HepG2 (cell line): ENCODE measurements at regions not wholly inside any gene's neighbourhood (a gene's known extent, or its start where the extent isn't known, plus 50 kb on each side); places are given as distances from the start of the nearest gene placed in this dataset.

ENCODE experiments used
- ATAC-seq: fragments of 200-7000 bp; cut with Tn5 transposase; 3 replicates; pipeline ENCODE4 v1.9.1; 2020; ENCODE audit warnings: mild to moderate bottlenecking, moderate library complexity
- BruUV-seq: library from RNA; stranded (reverse); fragments of 400-500 nt; replicated peaks from 2 replicates; lab custom pipeline; 2021; lab: Mats Ljungman, UMichigan
- CTCF ChIA-PET: fragments of 300-600 bp; formaldehyde crosslinking; extraction: SDS; loops from one replicate; lab custom pipeline; 2021; ENCODE audit warnings: low total read pairs, inconsistent platforms, low intra/inter-chr PET ratio; lab: Yijun Ruan, JAX
- POLR2A ChIA-PET: fragments of 350-600 bp; sonication (Branson Sonifier 250); formaldehyde crosslinking; loops from one replicate; lab custom pipeline; 2020; ENCODE audit warnings: antibody characterized with exemption, inconsistent platforms; lab: Yijun Ruan, JAX
- DNase-seq: peaks from one replicate; pipeline ENCODE4 v3.0.0-alpha.2; 2015; ENCODE audit warnings: low spot score
- FAIRE-seq: peaks from 3 replicates; lab custom pipeline; 2011; peaks lifted over from hg19 to GRCh38; lab: Jason Lieb, UNC
- H2AFZ ChIP-seq: one replicate; pipeline ENCODE4 v1.6.1; 2011; ENCODE audit warnings: low read length, inconsistent platforms
- H3K27ac ChIP-seq: fragments of 300-600 bp; 3 replicates; pipeline ENCODE4 v1.8.0; 2011; ENCODE audit warnings: mixed run types, mild to moderate bottlenecking, mixed read lengths, low read length, inconsistent platforms; ENCODE audit not compliant: insufficient read depth; ENCODE audit errors: extremely low read length
- H3K27me3 ChIP-seq, 2 experiments: fragments of 200-600 bp in 1 of 2; 2 replicates in 1 of 2; 3 replicates in 1 of 2; pipeline versions ENCODE4 v1.6.0 to v1.8.0; 2011; ENCODE audit warnings: low read length in 2 of 2, mild to moderate bottlenecking in 2 of 2, moderate library complexity in 2 of 2, inconsistent platforms in 1 of 2; ENCODE audit not compliant: insufficient read depth in 2 of 2, control insufficient read depth in 1 of 2
- H3K36me3 ChIP-seq, 2 experiments: fragments of 200-600 bp in 1 of 2; replicated peaks in 1 of 2; 2 replicates in 1 of 2; 3 replicates in 1 of 2; pipeline versions ENCODE4 v1.5.1 to v1.8.0; 2011; ENCODE audit warnings: low read length in 2 of 2, inconsistent platforms in 1 of 2; ENCODE audit not compliant: insufficient read depth in 2 of 2, control insufficient read depth in 1 of 2
- H3K4me1 ChIP-seq: 2 replicates; pipeline ENCODE4 v1.5.1; 2012; ENCODE audit warnings: low read length, inconsistent platforms; ENCODE audit not compliant: insufficient read depth
- H3K4me2 ChIP-seq: 2 replicates; pipeline ENCODE4 v1.6.0; 2011; ENCODE audit warnings: low read depth, low read length, inconsistent platforms
- H3K4me3 ChIP-seq, 3 experiments: fragments of 200-600 bp in 1 of 3; sonication (generic), shearing (Covaris generic) in 1 of 3; replicated peaks in 1 of 3; 2 replicates each; pipeline ENCODE4 v1.5.1; 2011 to 2016; ENCODE audit warnings: low read length in 3 of 3, inconsistent platforms in 2 of 3, low read depth in 2 of 3, mild to moderate bottlenecking in 2 of 3, control low read depth in 1 of 3, mixed read lengths in 1 of 3; ENCODE audit not compliant: insufficient read depth in 1 of 3
- H3K79me2 ChIP-seq: one replicate; pipeline ENCODE4 v1.6.1; 2011; ENCODE audit warnings: low read length, inconsistent platforms; ENCODE audit not compliant: insufficient read depth
- H3K9ac ChIP-seq: 2 replicates; pipeline ENCODE4 v1.6.0; 2011; ENCODE audit warnings: mild to moderate bottlenecking, low read depth, low read length, inconsistent platforms; ENCODE audit not compliant: insufficient read depth
- H3K9me3 ChIP-seq: 2 replicates; pipeline ENCODE4 v1.5.1; 2012; ENCODE audit warnings: mild to moderate bottlenecking, low read length
- H4K20me1 ChIP-seq: 2 replicates; pipeline ENCODE4 v1.6.0; 2011; ENCODE audit warnings: inconsistent platforms, mild to moderate bottlenecking, low read length, moderate library complexity; ENCODE audit not compliant: insufficient read depth
- BATF2 ChIP-seq: sonication (generic); formaldehyde crosslinking; IDR thresholded peaks from 2 replicates; pipeline ENCODE4 v1.8.0; 2022; ENCODE audit warnings: mild to moderate bottlenecking, missing genetic modification reagents, moderate library complexity
- GABPB1 ChIP-seq: IDR thresholded peaks from 2 replicates; pipeline ENCODE4 v1.6.1; 2016; ENCODE audit warnings: mild to moderate bottlenecking, missing genetic modification reagents, moderate library complexity, missing compliant biosample characterization
- NFE2 ChIP-seq: sonication (generic); formaldehyde crosslinking; IDR thresholded peaks from 2 replicates; pipeline ENCODE4 v1.4.0; 2020; ENCODE audit warnings: missing genetic modification reagents
- NFKBIZ ChIP-seq: IDR thresholded peaks from 2 replicates; pipeline ENCODE4 v1.6.1; 2018; ENCODE audit warnings: missing genetic modification reagents, missing compliant biosample characterization
- PHF5A ChIP-seq: IDR thresholded peaks from one replicate; pipeline ENCODE4 v1.6.1; 2018; ENCODE audit warnings: low read depth, missing genetic modification reagents; ENCODE audit not compliant: unreplicated experiment
- RFX3 ChIP-seq: IDR thresholded peaks from 2 replicates; pipeline ENCODE4 v1.6.1; 2016; ENCODE audit warnings: missing biosample characterization, missing genetic modification reagents
- SAFB2 ChIP-seq: sonication (generic); formaldehyde crosslinking; IDR thresholded peaks from 2 replicates; pipeline ENCODE4 v1.5.1; 2020; ENCODE audit warnings: missing genetic modification reagents, low read depth, mild to moderate bottlenecking, borderline replicate concordance
- SSRP1 ChIP-seq: IDR thresholded peaks from 2 replicates; pipeline ENCODE4 v1.6.1; 2016; ENCODE audit warnings: control low read depth
- TMF1 ChIP-seq: sonication (generic); formaldehyde crosslinking; IDR thresholded peaks from 2 replicates; pipeline ENCODE4 v1.8.1; 2022; ENCODE audit warnings: low read depth, missing genetic modification reagents
- U2AF1 ChIP-seq: fragments of 200-400 bp; formaldehyde crosslinking; optimal IDR thresholded peaks from 2 replicates; pipeline ENCODE3; 2017; ENCODE audit warnings: mild to moderate bottlenecking, low read depth, low read length
- ZFY ChIP-seq: sonication (generic); formaldehyde crosslinking; IDR thresholded peaks from 2 replicates; pipeline ENCODE4 v1.4.0; 2020; ENCODE audit warnings: missing genetic modification reagents
- ZNF18 ChIP-seq: sonication (generic); formaldehyde crosslinking; IDR thresholded peaks from 2 replicates; pipeline ENCODE4 v1.8.0; 2022; ENCODE audit warnings: mild to moderate bottlenecking, missing genetic modification reagents; ENCODE audit not compliant: insufficient replicate concordance
- ZNF232 ChIP-seq: sonication (generic); formaldehyde crosslinking; IDR thresholded peaks from 2 replicates; pipeline ENCODE4 v1.4.0; 2020; ENCODE audit warnings: missing genetic modification reagents, borderline replicate concordance
- ZNF512 ChIP-seq: sonication (generic); formaldehyde crosslinking; IDR thresholded peaks from 2 replicates; pipeline ENCODE4 v1.4.0; 2020; ENCODE audit warnings: mild to moderate bottlenecking, missing genetic modification reagents
- ZNF749 ChIP-seq: sonication (generic); formaldehyde crosslinking; IDR thresholded peaks from 2 replicates; pipeline ENCODE4 v1.8.0; 2022; ENCODE audit warnings: mild to moderate bottlenecking, missing genetic modification reagents, moderate library complexity, borderline replicate concordance
- ZSCAN12 ChIP-seq: sonication (generic); formaldehyde crosslinking; IDR thresholded peaks from 2 replicates; pipeline ENCODE4 v1.9.0; 2021; ENCODE audit warnings: mild to moderate bottlenecking, missing genetic modification reagents
- WGBS: methylation state at CpG from one replicate; pipeline ENCODE4 v1.1.6; 2017; ENCODE audit warnings: low lambda C conversion rate; 5-methylcytosine and 5-hydroxymethylcytosine counted together
- in situ Hi-C: cut with HindIII; loops from 2 replicates; pipeline ENCODE4 v1.10.0; 2017; ENCODE audit warnings: low pct_unique_long_range_greater_than_20kb; ENCODE audit not compliant: extremely low pct_ligation_motif_present
- intact Hi-C: fragments of 100-400 bp; cut with micrococcal nuclease; formaldehyde crosslinking; loops from one replicate; pipeline ENCODE4 v1.10.0; 2022; ENCODE audit not compliant: unreplicated experiment
- TF ChIP-seq, protein P1 (sequence below): sonication (generic); formaldehyde crosslinking; IDR thresholded peaks from 2 replicates; pipeline ENCODE4 v1.8.0; 2022; ENCODE audit warnings: mild to moderate bottlenecking, missing genetic modification reagents

- H3K4me1 ChIP-seq = no peaks in the 10 kb centered on the region
- TF ChIP-seq BATF2 (CRISPR knock-in tag) = no peak
- no peak for TF ChIP-seq RFX3
- TF ChIP-seq ZNF512 (CRISPR knock-in tag) = no peak
- no peak for TF ChIP-seq SSRP1
- no peak for TF ChIP-seq SAFB2 (CRISPR knock-in tag)
- no peak for TF ChIP-seq TMF1
- no peak for TF ChIP-seq ZNF232
- TF ChIP-seq, protein P1, sequence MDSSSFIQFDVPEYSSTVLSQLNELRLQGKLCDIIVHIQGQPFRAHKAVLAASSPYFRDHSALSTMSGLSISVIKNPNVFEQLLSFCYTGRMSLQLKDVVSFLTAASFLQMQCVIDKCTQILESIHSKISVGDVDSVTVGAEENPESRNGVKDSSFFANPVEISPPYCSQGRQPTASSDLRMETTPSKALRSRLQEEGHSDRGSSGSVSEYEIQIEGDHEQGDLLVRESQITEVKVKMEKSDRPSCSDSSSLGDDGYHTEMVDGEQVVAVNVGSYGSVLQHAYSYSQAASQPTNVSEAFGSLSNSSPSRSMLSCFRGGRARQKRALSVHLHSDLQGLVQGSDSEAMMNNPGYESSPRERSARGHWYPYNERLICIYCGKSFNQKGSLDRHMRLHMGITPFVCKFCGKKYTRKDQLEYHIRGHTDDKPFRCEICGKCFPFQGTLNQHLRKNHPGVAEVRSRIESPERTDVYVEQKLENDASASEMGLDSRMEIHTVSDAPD (CRISPR knock-in tag) = no peak
- TF ChIP-seq ZNF18 (CRISPR knock-in tag) = no peak
- TF ChIP-seq ZNF749 (CRISPR knock-in tag) = no peak
- no peak for TF ChIP-seq PHF5A (CRISPR knock-in tag)
- TF ChIP-seq GABPB1 (CRISPR knock-in tag) = no peak
- no peak for TF ChIP-seq NFKBIZ (CRISPR knock-in tag)
- TF ChIP-seq NFE2 (CRISPR knock-in tag) = no peak
- no peak for TF ChIP-seq ZFY (CRISPR knock-in tag)
- TF ChIP-seq ZSCAN12 = no peak
- TF ChIP-seq U2AF1 = no peak
- no peak for ATAC-seq
- 87% methylated on average over 10 of the region's 33 CpGs for WGBS
- no peaks in the 10 kb centered on the region for H3K27me3 ChIP-seq
- H3K4me3 ChIP-seq = no peak overlapping the region
- no peak overlapping the region for H2AFZ ChIP-seq
- BruUV-seq = no TSS peak
- FAIRE-seq = no peak
- no peak for DNase-seq
- H3K36me3 ChIP-seq = no peaks in the 10 kb centered on the region
- no peaks in the 10 kb centered on the region for H4K20me1 ChIP-seq
- no peak overlapping the region for H3K27ac ChIP-seq
- intact Hi-C loops (no loop called here), in situ Hi-C loops (no loop called here)
- no peak overlapping the region for H3K4me2 ChIP-seq
- no peaks in the 10 kb centered on the region for H3K79me2 ChIP-seq
- H3K9ac ChIP-seq = no peak overlapping the region
- ChIA-PET CTCF (no interaction called here), POLR2A (no interaction called here)
- peaks cover 30% of the 10 kb centered on the region for H3K9me3 ChIP-seq
These were observed 544.0 kb downstream of the CCER1 start for GRCh38 chr12:90410962-90411361.
